ENCODE measurements at regions not wholly inside any gene's neighbourhood (a gene's known extent, or its start where the extent isn't known, plus 50 kb on each side); places are given as distances from the start of the nearest gene placed in this dataset.
A peak's percentile ranks its signal among the peaks of the same experiment; 100 is the strongest.
"Not testable (repeated sequence)": the region's sequence is repeated elsewhere in the genome, so short reads cannot be mapped to it uniquely, and the experiment has no call there.

- not testable (repeated sequence) for DNase-seq (ENCODE audit: extremely low read depth, low read depth)
Measured at GRCh38 chr16:88237761-88238415, 144.9 kb upstream of the ZNF469 start.

- DNase-seq (ENCODE audit: extremely low read depth, low read depth) = peak; percentile 94
Measured at GRCh38 chr16:88238732-88239274, 144.0 kb upstream of the ZNF469 start.

- DNase-seq (ENCODE audit: extremely low read depth, low read depth) = not testable (repeated sequence)
Measured at GRCh38 chr16:88240118-88240517, 142.6 kb upstream of the ZNF469 start.

- DNase-seq (ENCODE audit: extremely low read depth, low read depth) = not testable (repeated sequence)
Measured at GRCh38 chr16:88240776-88241175, 142.0 kb upstream of the ZNF469 start.

- DNase-seq (ENCODE audit: extremely low read depth, low read depth) = not testable (repeated sequence)
Measured at GRCh38 chr16:88241404-88242311, 141.1 kb upstream of the ZNF469 start.

- not testable (repeated sequence) for DNase-seq (ENCODE audit: extremely low read depth, low read depth)
Measured at GRCh38 chr16:88242312-88243295, 140.2 kb upstream of the ZNF469 start.

- DNase-seq (ENCODE audit: extremely low read depth, low read depth) = not testable (repeated sequence)
Measured at GRCh38 chr16:88243921-88244320, 138.8 kb upstream of the ZNF469 start.

- DNase-seq (ENCODE audit: extremely low read depth, low read depth) = not testable (repeated sequence)
Measured at GRCh38 chr16:88245241-88246081, 137.3 kb upstream of the ZNF469 start.

GRCh38 chr16:88246955-88247582 lies 135.7 kb upstream of the ZNF469 start:
- not testable (repeated sequence) for DNase-seq (ENCODE audit: extremely low read depth, low read depth)

- DNase-seq (ENCODE audit: extremely low read depth, low read depth) = not testable (repeated sequence)
Measured at GRCh38 chr16:88247583-88247966, 135.2 kb upstream of the ZNF469 start.

GRCh38 chr16:88248761-88249160 lies 134.0 kb upstream of the ZNF469 start:
- DNase-seq (ENCODE audit: extremely low read depth, low read depth) = not testable (repeated sequence)

GRCh38 chr16:88250381-88250780 lies 132.4 kb upstream of the ZNF469 start:
- not testable (repeated sequence) for DNase-seq (ENCODE audit: extremely low read depth, low read depth)

GRCh38 chr16:88252057-88252794 lies 130.5 kb upstream of the ZNF469 start:
- DNase-seq (ENCODE audit: extremely low read depth, low read depth) = not testable (repeated sequence)

GRCh38 chr16:88258141-88258540 lies 124.6 kb upstream of the ZNF469 start:
- not testable (repeated sequence) for DNase-seq (ENCODE audit: extremely low read depth, low read depth)

- not testable (repeated sequence) for DNase-seq (ENCODE audit: extremely low read depth, low read depth)
Measured at GRCh38 chr16:88258764-88259525, 123.8 kb upstream of the ZNF469 start.

- DNase-seq (ENCODE audit: extremely low read depth, low read depth) = not testable (repeated sequence)
Measured at GRCh38 chr16:88259538-88259937, 123.2 kb upstream of the ZNF469 start.

- not testable (repeated sequence) for DNase-seq (ENCODE audit: extremely low read depth, low read depth)
Measured at GRCh38 chr16:88260146-88260545, 122.6 kb upstream of the ZNF469 start.
